ENCODE measurements at regions not wholly inside any gene's neighbourhood (a gene's known extent, or its start where the extent isn't known, plus 50 kb on each side); places are given as distances from the start of the nearest gene placed in this dataset.
"Not testable (repeated sequence)": the region's sequence is repeated elsewhere in the genome, so short reads cannot be mapped to it uniquely, and the experiment has no call there.

- DNase-seq = no peak
Measured at GRCh38 chr9:115327436-115328122, 209.6 kb upstream of the TNC start.

GRCh38 chr9:115328228-115328627, 210.3 kb upstream of the TNC start:
- DNase-seq = no peak

- DNase-seq = no peak
Measured at GRCh38 chr9:115328677-115329076, 210.7 kb upstream of the TNC start.

GRCh38 chr9:115333277-115334070, 215.5 kb upstream of the TNC start:
- DNase-seq = no peak

- no peak for DNase-seq
Measured at GRCh38 chr9:115335439-115335838, 217.5 kb upstream of the TNC start.

- no peak for DNase-seq
Measured at GRCh38 chr9:115340314-115340713, 222.4 kb upstream of the TNC start.

- no peak for DNase-seq
Measured at GRCh38 chr9:115341426-115341825, 223.5 kb upstream of the TNC start.

GRCh38 chr9:115347776-115348175, 229.8 kb upstream of the TNC start:
- DNase-seq = not testable (repeated sequence)

- not testable (repeated sequence) for DNase-seq
Measured at GRCh38 chr9:115348936-115349335, 231.0 kb upstream of the TNC start.

GRCh38 chr9:115349542-115349941, 231.6 kb upstream of the TNC start:
- no peak for DNase-seq

GRCh38 chr9:115350548-115350947, 232.6 kb upstream of the TNC start:
- no peak for DNase-seq

- no peak for DNase-seq
Measured at GRCh38 chr9:115353681-115354080, 235.7 kb upstream of the TNC start.

GRCh38 chr9:115357821-115358220, 239.9 kb upstream of the TNC start:
- DNase-seq = no peak

GRCh38 chr9:115359017-115359780, 241.2 kb upstream of the TNC start:
- no peak for DNase-seq

- no peak for DNase-seq
Measured at GRCh38 chr9:115360122-115360521, 242.2 kb upstream of the TNC start.

- DNase-seq = no peak
Measured at GRCh38 chr9:115362101-115362500, 244.1 kb upstream of the TNC start.

GRCh38 chr9:115362640-115363039, 244.7 kb upstream of the TNC start:
- DNase-seq = no peak

GRCh38 chr9:115364991-115365390, 247.0 kb upstream of the TNC start:
- DNase-seq = no peak

GRCh38 chr9:115367321-115367720, 249.4 kb upstream of the TNC start:
- no peak for DNase-seq

- no peak for DNase-seq
Measured at GRCh38 chr9:115367780-115368525, 250.0 kb upstream of the TNC start.

- no peak for DNase-seq
Measured at GRCh38 chr9:115369322-115369957, 251.5 kb upstream of the TNC start.

- peak; percentile 44 for DNase-seq
Measured at GRCh38 chr9:115373000-115373709, 255.2 kb upstream of the TNC start.
